HG03457 (cell line): ENCODE measurements at regions not wholly inside any gene's neighbourhood (a gene's known extent, or its start where the extent isn't known, plus 50 kb on each side); places are given as distances from the start of the nearest gene placed in this dataset.
"Not testable (repeated sequence)": the region's sequence is repeated elsewhere in the genome, so short reads cannot be mapped to it uniquely, and the experiment has no call there.

Experiments used
- ATAC-seq: cut with Tn5 transposase; IDR thresholded peaks from one replicate; pipeline ENCODE4 v1.9.1; 2021; ENCODE audit warnings: moderate number of reproducible peaks; ENCODE audit not compliant: unreplicated experiment

DNA sequence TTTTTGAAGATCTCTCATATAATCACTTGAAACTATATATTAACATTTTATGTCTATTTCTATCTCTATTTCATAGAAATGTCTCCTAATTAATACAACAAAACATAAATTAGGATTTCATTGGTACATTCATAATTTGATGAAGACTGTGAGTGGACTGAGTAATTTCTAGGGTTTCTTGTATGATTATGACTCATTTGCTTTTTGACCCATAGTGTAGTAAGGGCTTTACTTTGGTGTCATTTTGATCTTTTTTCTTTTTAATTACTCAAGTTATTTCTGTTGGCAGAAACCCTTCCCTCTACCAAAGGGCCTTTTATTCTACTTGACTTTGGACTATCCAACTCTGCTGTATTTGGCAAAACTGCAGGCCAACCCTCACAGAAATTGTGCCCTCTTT is 207.9 kb upstream of the MAGEB16 start:
- no peak for ATAC-seq

DNA sequence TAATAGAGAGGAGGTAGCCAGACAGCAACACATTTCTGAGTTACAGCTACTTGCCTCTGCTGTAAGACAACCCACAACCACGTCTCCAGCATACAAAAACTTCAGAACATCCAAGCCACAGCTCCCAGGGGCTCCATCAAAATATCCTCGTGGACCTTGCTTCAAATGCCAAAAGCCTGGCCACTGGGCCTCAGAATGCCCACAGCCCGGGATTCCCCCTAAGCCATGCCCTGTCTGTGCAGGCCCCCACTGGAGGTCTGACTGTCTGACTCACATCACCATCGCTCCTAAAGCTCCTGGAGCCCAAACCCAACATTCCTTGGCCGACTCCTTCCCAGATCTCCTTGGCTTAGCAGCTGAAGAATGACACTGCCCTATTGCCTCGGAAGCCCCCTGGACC is 186.6 kb upstream of the MAGEB16 start:
- ATAC-seq: not testable (repeated sequence)

DNA sequence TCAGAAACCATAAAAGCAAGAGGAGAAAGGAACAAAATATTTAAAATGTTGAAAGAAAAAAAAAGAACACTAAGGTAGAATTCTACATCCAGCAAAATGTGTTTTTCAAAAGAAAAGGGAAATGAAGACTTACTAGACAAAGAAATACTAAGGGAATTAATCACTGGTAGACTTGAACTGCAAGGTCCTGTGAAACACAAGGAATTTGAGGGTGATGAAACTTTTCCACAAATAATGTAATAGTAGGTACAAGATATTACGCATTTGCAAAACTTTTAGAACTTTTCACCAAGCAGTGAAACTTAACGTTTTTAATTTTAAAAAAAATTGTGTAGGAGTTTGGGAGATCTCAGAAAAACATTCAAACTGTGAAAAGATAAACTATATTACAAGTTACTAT is 180.3 kb upstream of the MAGEB16 start:
- no peak for ATAC-seq

DNA sequence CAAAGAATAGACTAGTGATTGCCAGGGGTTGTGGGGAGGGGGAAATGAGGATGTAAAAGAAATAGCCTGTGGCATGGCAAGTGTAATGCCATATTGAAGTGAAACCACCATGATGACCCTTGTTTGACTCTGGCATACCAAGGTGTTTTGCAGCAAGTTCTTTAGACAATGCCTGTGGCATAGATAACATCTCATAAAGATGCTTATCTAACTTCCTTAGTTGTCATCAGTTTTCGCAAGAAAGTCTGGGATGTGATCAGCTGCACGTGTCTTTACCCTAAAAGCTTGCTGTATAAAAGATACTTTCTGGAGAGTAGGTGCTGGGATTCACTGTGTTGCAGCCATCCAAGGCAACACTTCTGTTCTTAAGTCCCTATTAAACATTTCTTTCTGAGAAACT is 176.1 kb upstream of the MAGEB16 start:
- ATAC-seq: no peak

DNA sequence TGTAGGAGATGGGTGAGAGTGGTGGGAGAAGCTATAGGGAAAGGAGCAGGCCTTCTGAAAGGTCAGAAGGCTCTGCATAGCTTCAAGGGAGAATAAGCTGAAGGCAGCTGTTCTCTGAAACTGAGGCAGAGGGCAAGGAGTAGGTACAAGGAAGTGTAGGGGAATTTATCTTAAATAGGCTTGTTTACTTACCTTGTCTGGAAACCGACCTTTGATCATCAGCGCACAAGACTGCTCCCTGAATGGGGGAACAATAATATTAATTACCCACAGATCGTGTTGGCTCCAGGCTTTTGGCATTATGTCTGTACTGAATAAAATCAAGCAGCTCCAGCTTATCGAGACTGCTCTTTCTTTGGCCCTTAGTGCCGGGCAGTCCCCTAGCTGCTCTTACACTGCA is 175.5 kb upstream of the MAGEB16 start:
- no peak for ATAC-seq

DNA sequence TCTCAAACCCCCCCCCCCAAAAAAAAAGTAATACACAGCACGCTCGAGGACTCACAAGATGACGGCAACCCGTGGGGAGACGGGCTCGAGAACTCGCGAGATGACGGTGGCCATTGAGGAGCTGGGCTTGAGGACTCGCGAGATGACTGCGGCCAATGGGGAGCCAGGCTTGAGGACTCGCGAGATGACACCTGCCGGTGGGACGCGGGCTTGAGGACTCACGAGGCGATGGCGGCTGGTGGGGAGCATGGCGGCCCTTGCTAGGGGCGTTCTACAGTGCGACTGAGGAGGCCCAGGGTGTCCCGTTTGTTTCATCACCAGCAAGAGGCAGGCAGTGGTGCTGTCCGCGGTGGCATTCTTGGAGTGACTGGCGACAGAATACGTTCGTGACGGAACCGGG is 172.4 kb upstream of the MAGEB16 start:
- no peak for ATAC-seq

DNA sequence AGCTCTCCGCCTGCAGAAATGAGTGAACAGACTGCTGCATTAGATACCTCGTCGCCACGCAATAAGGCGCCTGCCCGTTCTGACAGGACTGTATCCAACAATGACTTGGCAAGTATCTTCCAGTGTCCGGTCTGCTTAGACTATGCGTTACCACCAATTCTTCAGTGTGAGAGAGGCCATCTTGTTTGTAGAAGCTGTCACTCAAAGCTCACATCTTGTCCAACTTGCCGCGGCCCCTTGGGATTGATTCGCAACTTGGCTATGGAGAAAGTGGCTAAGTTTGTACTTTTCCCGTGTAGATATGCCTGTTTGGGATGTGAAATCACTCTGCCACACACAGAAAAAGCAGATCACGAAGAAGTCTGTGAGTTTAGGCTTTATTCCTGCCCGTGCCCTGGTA is 172.0 kb upstream of the MAGEB16 start:
- no peak for ATAC-seq

DNA sequence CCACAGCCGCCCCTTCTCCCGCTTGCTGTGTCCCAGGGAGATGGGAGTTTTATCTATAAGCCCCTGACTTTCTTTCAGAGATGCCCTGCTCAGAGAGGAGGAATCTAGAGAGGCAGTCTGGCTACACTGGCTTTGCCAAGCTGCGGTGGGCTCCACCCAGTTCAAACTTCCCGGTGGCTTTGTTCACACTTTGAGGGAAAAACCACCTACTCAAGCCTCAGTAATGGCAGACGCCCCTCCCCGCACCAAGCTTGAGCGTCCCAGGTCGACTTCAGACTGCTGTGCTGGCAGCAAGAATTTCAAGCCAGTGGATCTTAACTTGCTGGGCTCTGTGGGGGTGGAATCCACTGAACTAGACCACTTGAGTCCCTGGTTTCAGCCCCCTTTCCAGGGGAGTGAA is 162.2 kb upstream of the MAGEB16 start:
- ATAC-seq: not testable (repeated sequence)

DNA sequence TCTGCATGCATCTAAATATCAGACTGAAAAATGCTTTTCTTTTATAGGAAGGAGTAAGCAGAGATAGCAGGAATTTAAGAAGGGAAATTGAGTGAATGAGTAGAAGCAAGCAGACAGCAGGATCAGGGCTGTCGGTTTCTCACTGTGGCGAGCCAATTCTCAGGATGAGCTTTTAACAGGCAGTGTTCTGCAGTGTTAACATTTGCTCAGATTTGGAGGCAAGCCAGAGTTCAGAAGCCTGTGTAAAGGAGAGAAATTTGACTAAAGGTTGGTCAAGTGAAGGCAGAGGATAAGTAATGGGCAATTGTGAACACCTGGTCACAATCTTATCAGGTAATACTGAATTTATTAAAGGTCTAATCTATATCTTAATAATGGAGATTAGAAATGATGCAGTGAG is 133.3 kb upstream of the MAGEB16 start:
- no peak for ATAC-seq

DNA sequence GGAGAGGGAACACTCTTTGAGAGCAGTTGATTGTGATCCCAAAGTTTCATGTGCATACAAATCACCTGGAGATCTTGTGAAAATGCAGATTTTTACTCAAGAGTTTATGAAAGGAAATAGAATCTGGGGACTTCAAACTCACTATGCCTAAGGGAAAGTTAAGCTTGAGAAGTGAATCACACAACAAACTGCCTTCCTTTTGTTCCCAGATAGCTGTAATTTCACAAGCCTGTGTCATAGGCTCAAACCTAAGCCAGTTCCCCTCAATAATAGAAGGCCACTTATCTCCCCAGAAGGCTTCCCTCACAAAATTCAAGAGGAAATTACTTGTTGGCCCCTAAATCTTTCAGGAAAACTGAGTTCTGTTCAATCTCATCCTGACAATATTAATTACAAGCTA is 132.8 kb upstream of the MAGEB16 start:
- no peak for ATAC-seq

DNA sequence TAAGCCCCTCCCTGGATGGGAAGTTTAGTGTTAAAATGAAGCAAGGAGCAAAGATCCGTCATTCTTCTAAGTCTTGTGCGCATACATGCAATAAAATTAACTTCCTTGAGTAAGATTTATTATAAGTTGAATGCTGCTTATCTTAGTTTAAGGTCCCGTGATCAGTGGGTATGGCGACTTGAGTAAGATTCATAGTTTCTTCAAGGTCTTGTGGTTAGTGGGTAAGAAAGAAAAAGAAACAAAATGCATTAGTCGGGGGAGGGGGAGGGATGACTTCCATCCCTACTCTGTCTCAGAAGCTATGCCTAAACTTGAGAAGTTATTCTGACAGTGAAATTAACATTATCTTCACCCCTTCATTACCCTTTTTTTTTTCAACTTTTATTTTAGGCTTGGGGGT is 127.3 kb upstream of the MAGEB16 start:
- no peak for ATAC-seq

DNA sequence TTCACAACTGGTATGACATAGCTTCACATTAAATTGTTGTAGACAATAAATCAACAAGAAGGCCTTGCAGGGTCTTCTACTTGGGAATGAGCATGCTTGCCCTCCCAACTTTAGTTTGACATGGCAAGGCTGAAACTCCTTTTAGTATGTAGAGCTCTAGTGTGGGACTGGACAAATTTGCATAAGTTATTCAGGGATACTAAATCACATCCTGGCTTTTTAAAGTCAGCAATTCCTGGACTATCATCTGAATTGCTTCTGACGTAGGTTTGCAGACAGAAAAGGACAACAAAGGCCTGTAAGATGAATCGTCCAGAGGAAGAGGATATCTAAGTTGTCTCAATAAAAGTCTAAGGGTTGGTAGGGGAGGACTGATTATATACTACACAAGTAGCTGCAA is 123.0 kb upstream of the MAGEB16 start:
- no peak for ATAC-seq

DNA sequence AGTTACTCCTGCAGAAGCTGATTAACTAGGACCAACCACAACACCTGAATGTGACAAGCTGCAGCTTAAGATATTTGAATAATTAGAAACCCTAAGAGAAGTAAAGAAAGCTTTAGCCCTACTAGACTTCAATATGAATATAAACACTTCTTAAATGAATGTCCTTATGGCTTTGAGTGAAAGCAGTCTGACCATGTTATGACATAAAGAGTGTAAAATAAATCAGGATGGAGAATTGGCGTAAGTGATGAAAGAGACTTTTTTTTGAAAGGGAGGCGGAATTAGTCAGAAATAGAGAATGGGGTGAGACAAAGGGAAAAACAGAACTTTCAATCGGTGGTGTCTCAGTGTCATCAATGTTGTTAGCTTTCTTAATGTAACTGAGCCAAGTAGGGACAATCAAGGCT is 117.2 kb upstream of the MAGEB16 start:
- no peak for ATAC-seq

DNA sequence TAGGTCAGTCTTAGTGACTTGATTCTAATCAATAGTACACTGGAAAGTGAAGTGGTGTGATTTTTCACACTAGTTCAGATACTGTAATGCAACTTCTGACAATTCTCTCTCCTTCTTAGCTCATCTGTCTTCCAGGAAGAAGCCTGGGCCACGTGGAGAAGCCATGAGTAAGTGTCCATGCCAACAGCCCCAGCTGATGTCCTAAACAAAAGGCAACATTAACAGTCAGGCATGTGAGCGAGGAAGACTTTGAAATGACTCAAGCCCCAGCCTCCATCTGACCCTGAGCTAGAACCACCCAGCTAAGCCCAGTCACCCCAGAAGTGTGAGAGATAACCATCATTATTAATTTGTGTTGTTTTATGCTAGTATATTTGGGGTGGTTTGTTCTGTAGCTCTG is 115.7 kb upstream of the MAGEB16 start:
- no peak for ATAC-seq

DNA sequence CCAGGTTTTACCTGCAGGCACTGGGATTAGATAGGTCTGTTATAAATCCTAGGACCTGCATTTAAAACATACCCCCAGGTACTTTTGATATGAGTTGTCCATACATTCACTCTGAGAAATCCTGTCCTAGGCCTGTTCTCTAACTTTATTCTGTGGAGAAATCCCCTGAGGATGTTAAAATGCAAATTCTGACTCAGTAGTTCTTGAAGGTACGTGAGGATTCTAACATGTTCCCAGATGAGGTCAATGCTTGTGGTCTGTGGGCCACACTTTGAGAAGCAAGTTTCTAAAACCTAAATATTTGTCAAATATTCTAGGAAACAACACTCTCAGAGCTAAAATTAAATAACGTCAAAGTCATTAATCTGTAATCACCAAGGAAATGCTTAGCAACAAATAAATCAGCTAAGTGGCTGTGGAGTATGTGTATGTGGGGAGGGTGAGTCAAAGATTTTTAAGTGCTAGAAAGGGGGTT is 101.3 kb upstream of the MAGEB16 start:
- ATAC-seq: no peak

DNA sequence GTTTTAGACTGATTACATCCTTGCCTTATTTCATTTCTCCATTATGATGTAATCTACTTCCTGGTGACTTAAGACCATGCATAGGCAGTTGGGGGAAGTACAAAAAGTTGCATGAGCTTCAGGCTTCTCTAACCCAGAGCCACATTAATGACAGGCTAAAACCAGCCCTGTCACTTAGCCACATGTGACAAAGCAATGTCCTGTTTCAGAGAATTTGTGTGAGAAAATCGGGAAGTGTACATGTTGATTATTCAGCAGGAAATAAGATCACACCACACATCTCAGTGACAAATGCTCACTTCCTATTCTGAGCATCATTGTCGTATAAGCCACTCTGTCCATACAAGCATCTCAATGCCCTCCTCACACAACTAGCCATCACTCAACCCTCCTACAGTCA is 98.5 kb upstream of the MAGEB16 start:
- ATAC-seq: no peak

DNA sequence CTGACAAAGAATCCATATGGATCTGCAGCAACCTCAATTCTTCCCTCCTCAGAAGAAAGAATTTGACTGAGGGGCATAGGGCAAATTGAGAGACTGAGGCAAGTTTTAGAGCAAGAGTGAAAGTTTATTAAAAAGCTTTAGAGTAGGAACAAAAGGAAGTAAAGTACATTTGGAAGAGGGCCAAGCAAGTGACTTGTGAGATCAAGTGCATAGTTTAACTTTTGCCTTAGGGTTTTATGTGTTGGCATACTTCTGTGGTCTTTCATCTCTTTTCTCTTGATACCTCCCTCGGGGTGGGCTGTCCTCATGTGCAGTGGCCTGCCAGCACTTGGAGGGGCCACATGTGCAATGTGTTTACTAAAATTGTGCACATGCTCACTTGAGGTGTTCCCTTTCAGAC is 98.0 kb upstream of the MAGEB16 start:
- ATAC-seq: no peak

DNA sequence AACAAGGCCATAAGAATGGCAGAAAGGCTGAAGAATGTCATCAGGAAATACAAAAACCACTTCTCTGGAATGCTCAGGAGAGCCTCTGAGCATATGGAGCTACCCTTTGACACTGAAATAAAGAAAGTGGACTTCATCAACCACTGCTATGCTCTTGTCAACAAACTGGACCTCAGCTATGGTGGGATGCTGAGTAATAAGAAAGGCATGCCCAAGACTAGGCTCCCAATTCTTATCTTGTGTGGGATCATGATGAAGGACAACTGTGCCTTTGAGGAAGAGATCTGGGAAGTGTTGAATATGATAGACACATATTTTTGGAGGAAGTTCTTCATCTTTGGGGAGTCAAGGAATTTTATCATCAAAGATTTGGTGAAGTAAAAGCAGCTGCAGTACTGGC is 86.9 kb upstream of the MAGEB16 start:
- ATAC-seq: no peak

DNA sequence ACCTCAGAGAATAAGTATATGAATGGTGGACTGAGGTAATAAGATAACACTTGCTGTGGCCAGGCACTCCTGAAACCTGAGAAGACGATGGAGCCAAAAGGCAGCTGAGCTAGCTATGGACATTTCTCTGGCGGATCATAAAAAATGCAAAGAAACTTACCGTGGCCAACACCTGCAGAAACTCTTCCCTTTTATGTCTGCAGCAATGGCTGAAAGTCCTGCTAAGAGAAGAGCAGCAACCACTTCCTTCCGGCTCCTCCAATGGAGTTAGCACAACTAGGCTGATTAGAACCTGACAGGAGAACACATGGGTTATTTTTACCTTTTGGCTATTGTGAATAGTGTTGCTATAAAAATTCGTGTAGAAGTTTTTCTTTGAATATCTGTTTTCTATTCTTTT is 76.0 kb upstream of the MAGEB16 start:
- ATAC-seq: no peak

DNA sequence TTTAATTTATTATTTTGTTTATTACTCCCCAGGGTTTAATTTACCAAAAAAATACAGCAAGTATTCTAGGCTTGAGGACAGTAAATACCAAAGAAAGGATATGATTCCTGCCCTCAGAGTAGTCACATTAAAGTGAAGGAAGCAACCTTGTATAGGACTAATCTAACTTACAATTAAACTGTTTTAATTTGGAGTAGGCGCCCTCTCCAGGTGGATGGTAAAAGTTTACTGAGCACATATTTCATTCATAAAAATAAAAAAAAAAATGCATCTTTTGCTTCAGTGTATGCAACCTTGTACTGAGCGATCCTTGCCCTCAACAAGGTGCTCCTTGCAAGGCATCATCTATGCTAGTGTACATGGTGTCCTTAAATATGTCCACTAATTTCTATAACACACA is 72.0 kb upstream of the MAGEB16 start:
- no peak for ATAC-seq

DNA sequence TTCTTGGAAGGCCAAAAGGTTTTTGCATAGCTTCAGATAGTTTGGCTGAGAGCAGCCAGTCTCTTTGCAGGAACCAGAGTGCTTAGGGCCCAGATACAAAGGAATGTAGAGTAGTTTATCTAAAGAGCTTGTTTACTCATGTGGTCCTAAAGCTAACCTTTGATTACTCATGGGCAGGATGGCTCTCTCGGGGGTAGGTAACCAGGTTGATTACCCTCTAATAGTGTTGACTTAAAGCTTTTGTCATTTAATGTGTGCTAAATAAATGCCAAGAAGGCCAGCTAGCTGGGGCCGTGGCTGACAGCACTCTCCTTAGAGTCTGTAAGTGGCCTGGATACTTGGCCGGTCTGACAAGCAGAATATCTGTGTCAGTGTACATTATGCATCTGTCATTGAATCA is 69.7 kb upstream of the MAGEB16 start:
- ATAC-seq: no peak

DNA sequence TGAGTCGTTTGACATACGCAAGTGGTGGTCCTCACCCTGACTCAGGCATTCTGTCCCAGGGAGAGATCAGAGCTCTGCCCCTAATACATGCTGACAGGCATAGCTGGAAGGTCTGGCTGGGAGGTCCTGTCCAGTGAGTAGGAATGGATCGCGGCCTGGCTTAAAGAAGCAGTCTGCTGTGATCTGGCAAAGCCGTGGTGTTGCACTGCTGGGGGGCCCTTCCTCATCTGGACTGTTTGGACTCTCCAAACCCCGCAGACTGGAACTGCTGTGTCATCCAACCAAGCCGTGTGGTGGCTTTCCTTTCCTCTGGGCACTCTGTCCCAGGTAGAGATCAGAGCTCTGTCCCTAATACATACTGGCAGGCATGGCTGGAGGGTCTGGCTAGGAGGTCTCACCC is 64.3 kb upstream of the MAGEB16 start:
- no peak for ATAC-seq

DNA sequence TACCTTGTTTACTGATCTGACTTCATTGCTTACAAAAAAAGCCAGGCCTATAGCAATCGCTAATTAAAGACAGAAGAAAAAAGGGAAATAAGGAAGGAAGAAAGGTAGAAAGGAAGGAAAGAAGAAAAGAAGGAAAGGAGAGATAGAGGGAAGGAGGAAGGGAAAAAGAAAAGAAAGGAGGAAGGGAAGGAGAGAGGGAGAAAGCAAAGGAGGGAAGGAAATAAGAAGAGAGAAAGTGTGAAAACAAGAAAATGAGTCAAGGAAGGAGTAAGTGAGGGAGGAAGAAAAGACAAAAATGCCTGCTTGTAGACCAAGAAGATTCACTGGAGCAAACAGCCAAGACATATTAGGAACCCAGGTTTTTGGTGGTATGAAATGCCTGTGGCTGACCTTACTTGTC is 57.0 kb upstream of the MAGEB16 start:
- no peak for ATAC-seq

DNA sequence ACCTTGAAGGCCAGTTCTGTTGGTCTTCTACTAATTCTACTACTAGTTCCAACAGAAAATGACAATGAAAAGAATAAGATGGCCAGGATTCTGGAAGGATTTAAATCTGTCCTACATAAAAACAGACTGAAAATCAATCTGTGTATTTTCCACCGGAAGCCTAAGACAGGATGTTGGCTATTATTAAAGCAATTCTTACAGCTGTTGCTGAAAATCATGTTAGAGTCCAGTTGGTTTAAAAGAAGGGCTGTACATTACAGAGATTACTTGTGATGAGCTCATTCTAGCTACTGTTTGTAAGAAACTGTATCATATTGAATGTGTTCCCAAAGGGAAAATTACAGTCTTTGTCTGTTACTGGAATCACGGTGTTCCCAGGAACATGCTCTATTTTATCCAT is 54.8 kb upstream of the MAGEB16 start:
- no peak for ATAC-seq
